Panc1 (cell line): ENCODE measurements at regions not wholly inside any gene's neighbourhood (a gene's known extent, or its start where the extent isn't known, plus 50 kb on each side); places are given as distances from the start of the nearest gene placed in this dataset.

ENCODE experiments used
- ATAC-seq: fragments of 200-7000 bp; cut with Tn5 transposase; 2 replicates; pipeline ENCODE4 v1.9.1; 2020; ENCODE audit warnings: mild to moderate bottlenecking, moderate library complexity
- BruUV-seq: library from RNA; stranded (reverse); fragments of 400-500 nt; replicated peaks from 2 replicates; lab custom pipeline; 2021; lab: Mats Ljungman, UMichigan
- CTCF ChIA-PET: fragments of 300-600 bp; sonication (Branson Sonifier 250); formaldehyde crosslinking; loops from one replicate; lab custom pipeline; 2022; ENCODE audit warnings: antibody characterized with exemption; lab: Charles Lee
- POLR2A ChIA-PET: fragments of 300-600 bp; sonication (Branson Sonifier 250); formaldehyde crosslinking; loops from one replicate; lab custom pipeline; 2022; ENCODE audit warnings: antibody characterized with exemption; lab: Charles Lee
- DNase-seq: peaks from one replicate; pipeline ENCODE4 v3.0.0-alpha.2; 2010; ENCODE audit warnings: low read depth, low spot score
- H3K27ac ChIP-seq: 2 replicates; pipeline ENCODE4 v1.5.1; 2011; ENCODE audit warnings: mild to moderate bottlenecking, low read length, inconsistent platforms
- H3K27me3 ChIP-seq: fragments of 200-500 bp; sonication (Bioruptor generic); 2 replicates; pipeline ENCODE4 v1.6.0; 2014; ENCODE audit warnings: low read length, inconsistent platforms; ENCODE audit not compliant: control insufficient read depth, insufficient read depth
- H3K36me3 ChIP-seq: fragments of 200-500 bp; sonication (Bioruptor generic); 2 replicates; pipeline ENCODE4 v1.5.1; 2014; ENCODE audit warnings: inconsistent platforms, mild to moderate bottlenecking, low read length, moderate library complexity; ENCODE audit not compliant: control insufficient read depth, insufficient read depth
- H3K4me1 ChIP-seq: 2 replicates; pipeline ENCODE4 v1.5.1; 2011; ENCODE audit warnings: inconsistent platforms, mild to moderate bottlenecking, low read length, moderate library complexity; ENCODE audit not compliant: control insufficient read depth, insufficient read depth
- H3K4me3 ChIP-seq, 2 experiments: 2 replicates each; pipeline ENCODE4 v1.5.1; 2011 to 2012; ENCODE audit warnings: low read depth in 2 of 2, low read length in 2 of 2, mild to moderate bottlenecking in 2 of 2, inconsistent platforms in 1 of 2, moderate library complexity in 1 of 2
- H3K9me3 ChIP-seq: fragments of 200-500 bp; sonication (Bioruptor generic); 2 replicates; pipeline ENCODE4 v1.5.1; 2014; ENCODE audit warnings: low read depth, mild to moderate bottlenecking, inconsistent platforms, low read length, moderate library complexity; ENCODE audit not compliant: control insufficient read depth, insufficient read depth
- POLR2AphosphoS5 ChIP-seq: IDR thresholded peaks from 2 replicates; pipeline ENCODE4 v1.6.1; 2012; ENCODE audit warnings: mild to moderate bottlenecking, low read depth, low read length, moderate library complexity
- SIN3A ChIP-seq: IDR thresholded peaks from 2 replicates; pipeline ENCODE4 v1.6.1; 2012; ENCODE audit warnings: low read depth, mild to moderate bottlenecking, low read length, moderate library complexity, borderline replicate concordance; ENCODE audit not compliant: insufficient read depth
- TCF7L2 ChIP-seq: IDR thresholded peaks from 2 replicates; pipeline ENCODE4 v1.6.1; 2011; ENCODE audit warnings: mild to moderate bottlenecking, low read depth, low read length, inconsistent platforms
- in situ Hi-C: cut with HindIII; loops from 2 replicates; pipeline ENCODE4 v1.10.0; 2016; ENCODE audit warnings: low sequenced_read_pairs, low pct_unique_long_range_greater_than_20kb
- intact Hi-C: fragments of 100-400 bp; cut with micrococcal nuclease; formaldehyde crosslinking; loops from one replicate; pipeline ENCODE4 v1.10.0; 2022; ENCODE audit not compliant: unreplicated experiment
- TF ChIP-seq, protein P1 (sequence below): fragments of 450-650 bp; IDR thresholded peaks from 2 replicates; pipeline ENCODE4 v1.5.1; 2017; ENCODE audit warnings: mild to moderate bottlenecking
- TF ChIP-seq, protein P2 (sequence below), 2 experiments: IDR thresholded peaks; 2 replicates each; pipeline ENCODE4 v1.6.1; 2011 to 2012; ENCODE audit warnings: low read depth in 2 of 2, control low read depth in 1 of 2, low read length in 1 of 2, mild to moderate bottlenecking in 1 of 2, moderate library complexity in 1 of 2; ENCODE audit not compliant: insufficient read depth in 1 of 2

DNA sequence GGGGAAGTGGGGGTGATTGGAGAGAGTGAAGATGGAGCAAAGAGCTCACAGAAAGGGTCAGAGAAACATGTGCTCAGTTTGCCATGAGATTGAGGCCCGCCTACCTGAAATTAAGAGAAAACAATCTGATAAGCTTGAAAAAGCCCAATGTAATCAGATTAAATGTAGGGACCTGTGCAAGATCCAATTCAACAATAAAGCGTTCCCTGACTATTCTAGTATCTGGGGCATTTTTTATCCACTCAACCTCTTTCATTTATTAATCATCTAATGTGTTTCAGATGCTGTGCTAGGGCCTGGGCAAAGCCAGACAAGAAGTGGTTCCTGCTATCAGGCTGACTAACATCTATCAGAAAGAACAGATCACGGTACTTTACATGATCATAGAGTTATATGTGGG is 238.4 kb upstream of the MYO3A start:
- no peaks in the 10 kb centered on the region for H3K27me3 ChIP-seq
- no peaks in the 10 kb centered on the region for H3K9me3 ChIP-seq
- H3K36me3 ChIP-seq = no peaks in the 10 kb centered on the region
- no peak overlapping the region for H3K4me3 ChIP-seq
- H3K27ac ChIP-seq = no peak overlapping the region
- ATAC-seq (no peak), DNase-seq (no peak)
- CTCF ChIA-PET = no interaction called here
- intact Hi-C loops = no loop called here
- in situ Hi-C loops = no loop called here
- POLR2A ChIA-PET = no interaction called here
- no TSS peak for BruUV-seq
- H3K4me1 ChIP-seq = no peaks in the 10 kb centered on the region
- TF ChIP-seq POLR2AphosphoS5 (no peak), TCF7L2 (no peak), SIN3A (no peak)
- TF ChIP-seq, protein P1, sequence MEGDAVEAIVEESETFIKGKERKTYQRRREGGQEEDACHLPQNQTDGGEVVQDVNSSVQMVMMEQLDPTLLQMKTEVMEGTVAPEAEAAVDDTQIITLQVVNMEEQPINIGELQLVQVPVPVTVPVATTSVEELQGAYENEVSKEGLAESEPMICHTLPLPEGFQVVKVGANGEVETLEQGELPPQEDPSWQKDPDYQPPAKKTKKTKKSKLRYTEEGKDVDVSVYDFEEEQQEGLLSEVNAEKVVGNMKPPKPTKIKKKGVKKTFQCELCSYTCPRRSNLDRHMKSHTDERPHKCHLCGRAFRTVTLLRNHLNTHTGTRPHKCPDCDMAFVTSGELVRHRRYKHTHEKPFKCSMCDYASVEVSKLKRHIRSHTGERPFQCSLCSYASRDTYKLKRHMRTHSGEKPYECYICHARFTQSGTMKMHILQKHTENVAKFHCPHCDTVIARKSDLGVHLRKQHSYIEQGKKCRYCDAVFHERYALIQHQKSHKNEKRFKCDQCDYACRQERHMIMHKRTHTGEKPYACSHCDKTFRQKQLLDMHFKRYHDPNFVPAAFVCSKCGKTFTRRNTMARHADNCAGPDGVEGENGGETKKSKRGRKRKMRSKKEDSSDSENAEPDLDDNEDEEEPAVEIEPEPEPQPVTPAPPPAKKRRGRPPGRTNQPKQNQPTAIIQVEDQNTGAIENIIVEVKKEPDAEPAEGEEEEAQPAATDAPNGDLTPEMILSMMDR = no peak
- TF ChIP-seq, protein P2, sequence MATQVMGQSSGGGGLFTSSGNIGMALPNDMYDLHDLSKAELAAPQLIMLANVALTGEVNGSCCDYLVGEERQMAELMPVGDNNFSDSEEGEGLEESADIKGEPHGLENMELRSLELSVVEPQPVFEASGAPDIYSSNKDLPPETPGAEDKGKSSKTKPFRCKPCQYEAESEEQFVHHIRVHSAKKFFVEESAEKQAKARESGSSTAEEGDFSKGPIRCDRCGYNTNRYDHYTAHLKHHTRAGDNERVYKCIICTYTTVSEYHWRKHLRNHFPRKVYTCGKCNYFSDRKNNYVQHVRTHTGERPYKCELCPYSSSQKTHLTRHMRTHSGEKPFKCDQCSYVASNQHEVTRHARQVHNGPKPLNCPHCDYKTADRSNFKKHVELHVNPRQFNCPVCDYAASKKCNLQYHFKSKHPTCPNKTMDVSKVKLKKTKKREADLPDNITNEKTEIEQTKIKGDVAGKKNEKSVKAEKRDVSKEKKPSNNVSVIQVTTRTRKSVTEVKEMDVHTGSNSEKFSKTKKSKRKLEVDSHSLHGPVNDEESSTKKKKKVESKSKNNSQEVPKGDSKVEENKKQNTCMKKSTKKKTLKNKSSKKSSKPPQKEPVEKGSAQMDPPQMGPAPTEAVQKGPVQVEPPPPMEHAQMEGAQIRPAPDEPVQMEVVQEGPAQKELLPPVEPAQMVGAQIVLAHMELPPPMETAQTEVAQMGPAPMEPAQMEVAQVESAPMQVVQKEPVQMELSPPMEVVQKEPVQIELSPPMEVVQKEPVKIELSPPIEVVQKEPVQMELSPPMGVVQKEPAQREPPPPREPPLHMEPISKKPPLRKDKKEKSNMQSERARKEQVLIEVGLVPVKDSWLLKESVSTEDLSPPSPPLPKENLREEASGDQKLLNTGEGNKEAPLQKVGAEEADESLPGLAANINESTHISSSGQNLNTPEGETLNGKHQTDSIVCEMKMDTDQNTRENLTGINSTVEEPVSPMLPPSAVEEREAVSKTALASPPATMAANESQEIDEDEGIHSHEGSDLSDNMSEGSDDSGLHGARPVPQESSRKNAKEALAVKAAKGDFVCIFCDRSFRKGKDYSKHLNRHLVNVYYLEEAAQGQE (IDR thresholded peaks at IDR 0.05; ENCODE audit: insufficient read depth in 1 of 2, low read depth in 2 of 2, low read length in 1 of 2) = no peak

DNA sequence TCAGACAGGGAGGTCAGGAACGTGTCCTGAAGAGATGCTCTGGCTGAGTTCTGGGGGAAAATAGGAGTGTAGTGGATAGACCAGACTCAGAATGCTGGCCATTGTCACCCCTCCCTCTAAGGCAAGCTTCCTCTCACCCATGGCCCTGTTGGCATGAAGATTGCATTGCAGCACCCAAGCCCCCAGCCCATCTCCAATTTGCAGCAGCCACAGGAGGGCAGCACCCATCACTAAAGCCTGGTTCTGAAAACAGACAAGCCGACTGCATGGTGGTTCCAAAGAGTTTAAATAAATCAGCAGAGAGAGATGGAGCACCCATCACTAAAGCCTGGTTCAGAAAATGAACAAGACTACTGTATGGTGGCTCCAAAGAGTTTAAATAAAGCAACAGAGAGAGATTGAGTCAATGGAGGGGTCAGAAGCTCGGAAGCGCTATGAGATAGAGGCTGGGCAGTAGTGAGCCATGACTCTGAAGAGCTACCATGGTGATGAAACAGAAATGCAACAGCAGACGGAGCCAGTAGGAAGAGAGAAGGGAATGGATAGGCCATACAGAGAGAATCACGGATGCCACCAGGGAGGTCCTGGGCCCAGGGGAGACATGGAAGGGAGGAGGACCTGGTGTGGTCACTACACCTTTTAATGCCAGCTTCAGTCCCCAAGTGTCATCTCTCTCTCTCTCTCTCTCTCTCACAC is 237.9 kb upstream of the MYO3A start:
- ChIA-PET POLR2A (no interaction called here), CTCF (no interaction called here)
- no TSS peak for BruUV-seq
- ATAC-seq = no peak
- in situ Hi-C loops (no loop called here), intact Hi-C loops (no loop called here)
- Histone ChIP-seq H3K9me3 (no peaks in the 10 kb centered on the region), H3K27me3 (no peaks in the 10 kb centered on the region), H3K36me3 (no peaks in the 10 kb centered on the region), H3K4me3 (no peak overlapping the region), H3K27ac (no peak overlapping the region), H3K4me1 (no peaks in the 10 kb centered on the region)
- TF ChIP-seq POLR2AphosphoS5 = no peak
- no peak for TF ChIP-seq TCF7L2
- TF ChIP-seq SIN3A = no peak
- TF ChIP-seq, protein P1 = no peak
- TF ChIP-seq, protein P2 (IDR thresholded peaks at IDR 0.05; ENCODE audit: insufficient read depth in 1 of 2, low read depth in 2 of 2, low read length in 1 of 2) = no peak
- DNase-seq = no peak
